Keratinocyte (primary cell): ENCODE measurements at regions not wholly inside any gene's neighbourhood (a gene's known extent, or its start where the extent isn't known, plus 50 kb on each side); places are given as distances from the start of the nearest gene placed in this dataset.

Experiments
- DNase-seq: peaks from one replicate; pipeline ENCODE4 v3.0.0-alpha.2; 2011; ENCODE audit warnings: low read depth, missing footprints, low spot score
- FAIRE-seq: peaks from 2 replicates; lab custom pipeline; 2011; peaks lifted over from hg19 to GRCh38; lab: Jason Lieb, UNC
- H2AFZ ChIP-seq: 2 replicates; pipeline ENCODE4 v1.6.0; 2012; ENCODE audit warnings: low read length, control low read depth, inconsistent platforms; ENCODE audit not compliant: control insufficient read depth
- H3K27ac ChIP-seq: 2 replicates; pipeline ENCODE4 v1.5.1; 2011; ENCODE audit warnings: low read length; ENCODE audit not compliant: control insufficient read depth, insufficient read depth
- H3K27me3 ChIP-seq: 3 replicates; pipeline ENCODE4 v1.6.0; 2011; ENCODE audit warnings: low read length; ENCODE audit not compliant: control insufficient read depth, insufficient read depth; ENCODE audit errors: extremely low read depth
- H3K36me3 ChIP-seq, 2 experiments: 2 replicates in 1 of 2; 3 replicates in 1 of 2; pipeline ENCODE4 v1.5.1; 2011; ENCODE audit warnings: low read length in 2 of 2, mild to moderate bottlenecking in 1 of 2; ENCODE audit not compliant: control insufficient read depth in 2 of 2, insufficient read depth in 2 of 2; ENCODE audit errors: extremely low read depth in 1 of 2
- H3K4me1 ChIP-seq: 3 replicates; pipeline ENCODE4 v1.5.1; 2011; ENCODE audit warnings: low read length; ENCODE audit not compliant: control insufficient read depth, insufficient read depth; ENCODE audit errors: extremely low read depth
- H3K4me2 ChIP-seq: 3 replicates; pipeline ENCODE4 v1.6.0; 2011; ENCODE audit warnings: low read depth, low read length; ENCODE audit not compliant: control insufficient read depth, insufficient read depth; ENCODE audit errors: extremely low read depth
- H3K4me3 ChIP-seq, 3 experiments: fragments of 200-600 bp in 1 of 3; sonication (generic) in 1 of 3; 2 replicates in 2 of 3; 3 replicates in 1 of 3; pipeline ENCODE4 v1.5.1; 2011 to 2016; ENCODE audit warnings: low read length in 3 of 3, mild to moderate bottlenecking in 3 of 3, control low read depth in 2 of 3, inconsistent platforms in 1 of 3, low read depth in 1 of 3, mixed read lengths in 1 of 3, mixed run types in 1 of 3, moderate library complexity in 1 of 3; ENCODE audit not compliant: control insufficient read depth in 2 of 3, insufficient read depth in 2 of 3; ENCODE audit errors: extremely low read depth in 1 of 3
- H3K79me2 ChIP-seq: 2 replicates; pipeline ENCODE4 v1.6.0; 2012; ENCODE audit warnings: low read length; ENCODE audit not compliant: control insufficient read depth, insufficient read depth
- H3K9ac ChIP-seq: 3 replicates; pipeline ENCODE4 v1.6.0; 2011; ENCODE audit warnings: low read length; ENCODE audit not compliant: control insufficient read depth, insufficient read depth; ENCODE audit errors: extremely low read depth
- H3K9me1 ChIP-seq: 3 replicates; pipeline ENCODE4 v1.6.0; 2011; ENCODE audit warnings: low read length; ENCODE audit not compliant: control insufficient read depth, insufficient read depth; ENCODE audit errors: extremely low read depth
- H3K9me3 ChIP-seq: 2 replicates; pipeline ENCODE4 v1.5.1; 2012; ENCODE audit warnings: low read depth, low read length; ENCODE audit not compliant: control insufficient read depth
- H4K20me1 ChIP-seq: 3 replicates; pipeline ENCODE4 v1.6.0; 2011; ENCODE audit warnings: low read length; ENCODE audit not compliant: control insufficient read depth, insufficient read depth; ENCODE audit errors: extremely low read depth
- CTCF ChIP-seq, 3 experiments: IDR thresholded peaks in 1 of 3; conservative IDR thresholded peaks in 1 of 3; optimal IDR thresholded peaks in 1 of 3; 2 replicates in 2 of 3; 3 replicates in 1 of 3; pipeline versions ENCODE3 to v1.5.1; 2011; ENCODE audit warnings: low read length in 3 of 3, mild to moderate bottlenecking in 3 of 3, moderate library complexity in 2 of 3, control low read depth in 1 of 3, inconsistent platforms in 1 of 3; ENCODE audit not compliant: insufficient read depth in 2 of 3; ENCODE audit errors: extremely low read depth in 1 of 3
- EZH2 ChIP-seq: IDR thresholded peaks from one replicate; pipeline ENCODE4 v1.6.1; 2012; ENCODE audit warnings: inconsistent platforms, mild to moderate bottlenecking, low read length, moderate library complexity
- dilution Hi-C: fragments of 300-500 bp; cut with MboI; formaldehyde crosslinking; loops from one replicate; pipeline ENCODE4 v1.7.0; 2020; ENCODE audit warnings: low sequenced_read_pairs; ENCODE audit not compliant: extremely low pct_ligation_motif_present

- Histone ChIP-seq H3K27me3 (no peaks in the 10 kb centered on the region), H2AFZ (peak overlapping the region; percentile 86), H3K79me2 (no peaks in the 10 kb centered on the region), H3K27ac (peak overlapping the region; percentile 42), H3K4me1 (peaks cover 39% of the 10 kb centered on the region), H3K9ac (peak overlapping the region; percentile 53), H3K4me3 (peak overlapping the region in 1 of 3 experiments; percentile 11), H3K36me3 (no peaks in the 10 kb centered on the region), H4K20me1 (no peaks in the 10 kb centered on the region), H3K9me3 (no peaks in the 10 kb centered on the region), H3K9me1 (no peaks in the 10 kb centered on the region), H3K4me2 (peak overlapping the region; percentile 76)
- DNase-seq = no peak
- no peak for TF ChIP-seq CTCF (optimal IDR thresholded peaks at IDR 0.05 in 1 of 3, IDR thresholded peaks at IDR 0.05 in 1 of 3, conservative IDR thresholded peaks at IDR 0.05 in 1 of 3; ENCODE audit: extremely low read depth in 1 of 3, insufficient read depth in 2 of 3, low read length in 3 of 3)
- no peak for TF ChIP-seq EZH2
- dilution Hi-C loops = no loop called here
- no peak for FAIRE-seq
Measured at GRCh38 chr20:53872561-53873229, 197.7 kb downstream of the BCAS1 start.

- H3K4me1 ChIP-seq = peaks cover 44% of the 10 kb centered on the region
- dilution Hi-C loops = no loop called here
- no peak for DNase-seq
- peak overlapping the region; percentile 42 for H3K27ac ChIP-seq
- H4K20me1 ChIP-seq = no peaks in the 10 kb centered on the region
- H3K9me3 ChIP-seq = no peaks in the 10 kb centered on the region
- H3K27me3 ChIP-seq = no peaks in the 10 kb centered on the region
- TF ChIP-seq CTCF (optimal IDR thresholded peaks at IDR 0.05 in 1 of 3, IDR thresholded peaks at IDR 0.05 in 1 of 3, conservative IDR thresholded peaks at IDR 0.05 in 1 of 3; ENCODE audit: extremely low read depth in 1 of 3, insufficient read depth in 2 of 3, low read length in 3 of 3) (no peak), EZH2 (no peak)
- H3K4me3 ChIP-seq = no peak overlapping the region
- peak overlapping the region; percentile 76 for H3K4me2 ChIP-seq
- peak overlapping the region; percentile 86 for H2AFZ ChIP-seq
- H3K9ac ChIP-seq = peak overlapping the region; percentile 53
- no peaks in the 10 kb centered on the region for H3K36me3 ChIP-seq
- H3K79me2 ChIP-seq = no peaks in the 10 kb centered on the region
- no peak for FAIRE-seq
- no peaks in the 10 kb centered on the region for H3K9me1 ChIP-seq
Measured at GRCh38 chr20:53872081-53872541, 198.3 kb downstream of the BCAS1 start.
